Activated naive CD8-positive, alpha-beta T cell treated with anti-CD3 and anti-CD28 coated beads for 36 hours (primary cell): ENCODE measurements at regions not wholly inside any gene's neighbourhood (a gene's known extent, or its start where the extent isn't known, plus 50 kb on each side); places are given as distances from the start of the nearest gene placed in this dataset.

Experiments used
- DNase-seq: peaks from one replicate; pipeline ENCODE4 v3.0.0; 2021
- H3K27ac Mint-ChIP-seq: one replicate; pipeline ENCODE4 v1.8.0; 2022; ENCODE audit warnings: mild to moderate bottlenecking, moderate library complexity, mixed read lengths
- H3K27me3 Mint-ChIP-seq: one replicate; pipeline ENCODE4 v1.8.0; 2022; ENCODE audit warnings: mild to moderate bottlenecking, mixed read lengths
- H3K36me3 Mint-ChIP-seq: one replicate; pipeline ENCODE4 v1.8.0; 2021; ENCODE audit warnings: mild to moderate bottlenecking, mixed read lengths
- H3K4me1 Mint-ChIP-seq: one replicate; pipeline ENCODE4 v1.8.0; 2021; ENCODE audit warnings: mixed read lengths
- H3K4me3 Mint-ChIP-seq: one replicate; pipeline ENCODE4 v1.8.0; 2022; ENCODE audit warnings: mild to moderate bottlenecking, moderate library complexity, mixed read lengths
- H3K9me3 Mint-ChIP-seq: one replicate; pipeline ENCODE4 v1.8.0; 2022; ENCODE audit warnings: mixed read lengths

DNA sequence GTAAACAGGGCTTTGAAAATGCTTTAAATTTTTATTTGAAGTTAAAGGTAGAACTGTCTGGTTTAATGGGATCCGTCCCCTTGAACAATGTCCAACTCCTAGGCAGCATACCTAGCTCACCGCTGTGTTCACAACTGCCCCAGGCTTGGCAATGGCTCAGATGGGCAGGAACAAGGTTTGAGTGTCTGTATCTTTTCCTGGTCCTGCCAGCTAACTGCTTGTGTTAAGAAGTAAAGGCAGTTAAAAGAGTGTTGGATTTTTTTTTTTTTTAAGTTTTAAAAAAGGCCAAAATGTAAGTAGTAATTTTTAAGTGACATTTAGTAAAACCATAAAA is 66.7 kb upstream of the FNDC3A start:
- no peak overlapping the region for H3K27ac Mint-ChIP-seq
- H3K4me3 Mint-ChIP-seq: no peak overlapping the region
- no peaks in the 10 kb centered on the region for H3K36me3 Mint-ChIP-seq
- H3K27me3 Mint-ChIP-seq: peaks cover 9% of the 10 kb centered on the region
- DNase-seq: no peak
- no peaks in the 10 kb centered on the region for H3K9me3 Mint-ChIP-seq
- H3K4me1 Mint-ChIP-seq: peaks cover 2% of the 10 kb centered on the region

- H3K27ac Mint-ChIP-seq: no peak overlapping the region
- H3K4me3 Mint-ChIP-seq: no peak overlapping the region
- H3K27me3 Mint-ChIP-seq: peaks cover 17% of the 10 kb centered on the region
- H3K4me1 Mint-ChIP-seq: no peaks in the 10 kb centered on the region
- H3K36me3 Mint-ChIP-seq: no peaks in the 10 kb centered on the region
- H3K9me3 Mint-ChIP-seq: no peaks in the 10 kb centered on the region
- DNase-seq: no peak
Measured at GRCh38 chr13:48910686-48911085, 65.0 kb upstream of the FNDC3A start.

GRCh38 chr13:48919751-48920150 is 56.0 kb upstream of the FNDC3A start:
- H3K4me1 Mint-ChIP-seq: no peaks in the 10 kb centered on the region
- no peaks in the 10 kb centered on the region for H3K36me3 Mint-ChIP-seq
- peaks cover 11% of the 10 kb centered on the region for H3K27me3 Mint-ChIP-seq
- H3K9me3 Mint-ChIP-seq: no peaks in the 10 kb centered on the region
- no peak overlapping the region for H3K27ac Mint-ChIP-seq
- no peak for DNase-seq
- H3K4me3 Mint-ChIP-seq: no peak overlapping the region

DNA sequence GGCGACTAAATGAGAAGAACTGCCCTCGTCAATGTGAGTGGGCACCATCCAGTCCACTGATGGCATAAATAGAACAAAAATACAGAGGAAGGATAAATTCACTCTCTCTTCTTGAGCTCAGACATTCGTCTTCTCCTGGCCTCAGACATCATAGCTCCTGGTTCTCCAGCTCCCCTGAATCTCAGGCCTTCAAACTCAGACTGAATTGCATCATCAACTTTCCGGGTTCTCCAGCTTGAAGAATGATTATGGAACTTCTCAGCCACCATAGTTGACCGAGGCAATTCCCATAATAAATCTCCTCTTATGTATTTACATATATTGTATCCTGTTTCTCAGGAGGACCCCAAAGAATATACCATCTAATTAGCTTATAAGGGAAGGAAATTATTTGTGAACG is 55.0 kb upstream of the FNDC3A start:
- Mint-ChIP-seq H3K27me3 (peaks cover 6% of the 10 kb centered on the region), H3K4me1 (no peaks in the 10 kb centered on the region), H3K36me3 (no peaks in the 10 kb centered on the region), H3K9me3 (no peaks in the 10 kb centered on the region), H3K27ac (no peak overlapping the region), H3K4me3 (no peak overlapping the region)
- DNase-seq: no peak

DNA sequence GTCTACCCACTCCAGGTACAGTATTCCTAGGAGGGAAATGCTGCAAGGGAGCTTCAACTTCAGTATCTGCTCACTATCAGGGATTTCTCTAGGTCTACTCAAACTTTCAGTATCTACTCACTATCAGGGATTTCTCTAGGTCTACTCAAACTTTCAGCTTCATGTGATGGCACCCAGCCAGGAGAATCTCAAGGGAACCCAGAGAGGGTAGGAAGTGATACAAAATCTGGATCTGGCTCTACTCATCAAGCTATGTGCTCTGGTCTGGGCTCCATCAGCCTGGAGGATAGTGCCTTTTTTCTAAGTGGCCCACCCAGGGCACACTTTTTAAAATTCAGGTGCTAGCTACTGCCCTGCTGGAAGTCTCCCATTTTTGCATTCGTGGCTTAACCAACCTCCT is 52.3 kb upstream of the FNDC3A start:
- no peak for DNase-seq
- H3K9me3 Mint-ChIP-seq: no peaks in the 10 kb centered on the region
- H3K4me3 Mint-ChIP-seq: no peak overlapping the region
- no peaks in the 10 kb centered on the region for H3K4me1 Mint-ChIP-seq
- peaks cover 5% of the 10 kb centered on the region for H3K27me3 Mint-ChIP-seq
- H3K36me3 Mint-ChIP-seq: no peaks in the 10 kb centered on the region
- no peak overlapping the region for H3K27ac Mint-ChIP-seq

DNA sequence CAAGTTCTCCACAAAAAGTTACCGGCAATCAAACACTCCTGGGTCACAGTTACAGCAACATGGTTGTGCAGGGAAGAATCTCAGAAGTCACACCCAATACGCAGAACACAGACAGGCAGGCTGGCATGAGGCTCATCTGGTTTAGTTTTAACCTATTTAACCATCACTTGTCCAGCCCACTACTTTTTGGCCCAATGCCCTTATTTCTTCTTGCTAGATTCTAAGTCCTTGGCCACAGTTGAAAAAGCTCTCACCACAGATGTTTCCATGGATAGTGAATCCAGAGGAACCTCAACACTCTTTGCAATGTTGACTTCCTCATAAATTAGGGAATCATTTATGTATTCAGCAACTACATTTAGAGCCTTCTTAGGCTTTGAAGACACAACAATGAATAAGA is 50.7 kb upstream of the FNDC3A start:
- no peaks in the 10 kb centered on the region for H3K9me3 Mint-ChIP-seq
- peaks cover 5% of the 10 kb centered on the region for H3K27me3 Mint-ChIP-seq
- no peaks in the 10 kb centered on the region for H3K4me1 Mint-ChIP-seq
- no peak overlapping the region for H3K4me3 Mint-ChIP-seq
- DNase-seq: no peak
- no peaks in the 10 kb centered on the region for H3K36me3 Mint-ChIP-seq
- H3K27ac Mint-ChIP-seq: no peak overlapping the region
